ENCODE measurements at regions not wholly inside any gene's neighbourhood (a gene's known extent, or its start where the extent isn't known, plus 50 kb on each side); places are given as distances from the start of the nearest gene placed in this dataset.
"Not testable (repeated sequence)": the region's sequence is repeated elsewhere in the genome, so short reads cannot be mapped to it uniquely, and the experiment has no call there.

DNA sequence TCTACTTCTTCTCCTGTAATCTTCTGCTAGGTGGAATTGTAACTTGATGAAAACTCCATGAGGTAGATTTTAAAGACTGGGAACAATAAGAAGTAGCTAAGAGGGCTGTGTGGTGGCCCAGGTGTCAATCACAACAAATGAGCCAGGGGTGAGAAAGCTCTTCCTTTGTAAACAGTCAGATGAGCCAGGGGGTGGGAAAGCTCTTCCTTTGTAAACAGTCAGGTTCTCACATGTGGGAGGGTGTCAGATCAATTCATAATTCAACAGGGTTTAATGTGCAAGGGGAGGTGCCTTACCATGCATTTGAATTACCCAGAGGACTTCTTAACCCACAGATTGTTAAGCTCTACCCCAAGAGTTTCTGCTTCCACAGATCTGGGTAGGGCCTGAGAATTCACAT, 312.4 kb upstream of the AUTS2 start:
- Mint-ChIP-seq H3K36me3 (no peaks in the 10 kb centered on the region), H3K9me3 (peaks cover 0 to 15% (median under 1%) of the 10 kb centered on the region in 5 donors), H3K27me3 (peaks cover 0 to 9% of the 10 kb centered on the region in 2 donors), H3K4me1 (no peaks in the 10 kb centered on the region), H3K4me3 (no peak overlapping the region), H3K27ac (peak overlapping the region in 1 of 8 donors; percentile 79)
- no peaks in the 10 kb centered on the region for H3K4me1 ChIP-seq (ENCODE audit: insufficient read depth, low read length)
- no peaks in the 10 kb centered on the region for H3K9me3 ChIP-seq (ENCODE audit: low read length)
- no peak overlapping the region for H3K4me3 ChIP-seq (ENCODE audit: low read length)
- ChIA-PET POLR2A (no interaction called here), CTCF (no interaction called here)
- no peaks in the 10 kb centered on the region for H3K27me3 ChIP-seq (ENCODE audit: insufficient read depth, low read length, poor library complexity, severe bottlenecking)
- H3K27ac ChIP-seq (ENCODE audit: low read depth, low read length): no peak overlapping the region
- DNase-seq: no peak
- H3K36me3 ChIP-seq (ENCODE audit: insufficient read depth, low read length): no peaks in the 10 kb centered on the region

DNA sequence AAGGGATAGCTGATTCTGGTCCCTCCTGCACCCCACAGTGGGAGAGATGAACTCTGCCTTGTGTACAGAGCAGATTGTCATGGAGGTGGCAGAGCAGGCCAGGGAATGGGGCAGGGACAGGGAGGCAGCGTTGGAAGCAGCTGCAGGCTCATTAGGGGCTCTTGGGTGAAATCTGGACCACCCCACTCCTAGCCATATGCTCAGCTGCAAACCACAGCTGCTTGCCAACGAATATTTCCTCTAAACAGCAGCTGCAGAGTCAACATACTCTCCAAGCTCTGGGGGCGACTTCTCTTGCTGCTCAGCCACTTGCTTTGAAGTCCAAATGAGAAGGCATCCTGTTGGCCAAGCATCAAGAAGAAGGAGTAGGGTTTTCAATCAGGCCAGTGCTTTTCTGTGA, 302.3 kb upstream of the AUTS2 start:
- no peaks in the 10 kb centered on the region for H3K36me3 ChIP-seq (ENCODE audit: insufficient read depth, low read length)
- no peak overlapping the region for H3K27ac ChIP-seq (ENCODE audit: low read depth, low read length)
- DNase-seq: no peak
- H3K9me3 Mint-ChIP-seq: peaks cover 2 to 7% (median 4%) of the 10 kb centered on the region in 5 donors
- H3K36me3 Mint-ChIP-seq: peaks cover 0 to 5% (median 0%) of the 10 kb centered on the region in 3 donors
- no peak overlapping the region for H3K4me3 ChIP-seq (ENCODE audit: low read length)
- H3K4me1 ChIP-seq (ENCODE audit: insufficient read depth, low read length): no peaks in the 10 kb centered on the region
- peaks cover 0 to 2% of the 10 kb centered on the region in 2 donors for H3K27me3 Mint-ChIP-seq
- H3K27ac Mint-ChIP-seq: no peak overlapping the region
- ChIA-PET POLR2A (no interaction called here), CTCF (no interaction called here)
- no peak overlapping the region for H3K4me3 Mint-ChIP-seq
- no peaks in the 10 kb centered on the region for H3K9me3 ChIP-seq (ENCODE audit: low read length)
- no peaks in the 10 kb centered on the region for H3K27me3 ChIP-seq (ENCODE audit: insufficient read depth, low read length, poor library complexity, severe bottlenecking)
- H3K4me1 Mint-ChIP-seq: no peaks in the 10 kb centered on the region

DNA sequence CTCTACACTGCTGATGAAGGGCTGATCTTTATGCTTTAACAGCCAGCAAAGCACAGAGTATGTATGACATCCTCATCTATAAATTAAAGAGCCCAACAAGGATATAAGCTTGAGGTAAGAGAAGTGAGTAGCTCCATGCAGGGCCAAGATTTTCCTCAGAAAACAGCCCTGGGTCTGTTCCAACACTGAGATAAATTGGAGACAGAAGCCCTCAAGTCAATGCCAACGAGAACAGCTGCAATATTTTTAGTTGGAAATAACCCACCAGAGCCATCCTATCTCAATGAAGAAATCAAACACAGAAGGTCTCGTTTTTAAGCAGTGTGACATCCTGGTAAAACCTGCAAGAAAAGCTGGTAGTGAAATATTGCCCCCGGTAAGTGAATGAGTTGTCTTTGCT, 297.0 kb upstream of the AUTS2 start:
- Mint-ChIP-seq H3K27ac (no peak overlapping the region), H3K9me3 (peaks cover 0 to 6% (median 4%) of the 10 kb centered on the region in 5 donors), H3K27me3 (peaks cover 0 to 3% of the 10 kb centered on the region in 2 donors), H3K36me3 (peaks cover 0 to 5% (median 0%) of the 10 kb centered on the region in 3 donors), H3K4me3 (no peak overlapping the region), H3K4me1 (no peaks in the 10 kb centered on the region)
- Histone ChIP-seq H3K4me3 (ENCODE audit: low read length) (no peak overlapping the region), H3K36me3 (ENCODE audit: insufficient read depth, low read length) (no peaks in the 10 kb centered on the region), H3K27ac (ENCODE audit: low read depth, low read length) (no peak overlapping the region), H3K9me3 (ENCODE audit: low read length) (no peaks in the 10 kb centered on the region), H3K27me3 (ENCODE audit: insufficient read depth, low read length, poor library complexity, severe bottlenecking) (no peaks in the 10 kb centered on the region), H3K4me1 (ENCODE audit: insufficient read depth, low read length) (no peaks in the 10 kb centered on the region)
- DNase-seq: no peak
- CTCF ChIA-PET: no interaction called here
- POLR2A ChIA-PET: no interaction called here

DNA sequence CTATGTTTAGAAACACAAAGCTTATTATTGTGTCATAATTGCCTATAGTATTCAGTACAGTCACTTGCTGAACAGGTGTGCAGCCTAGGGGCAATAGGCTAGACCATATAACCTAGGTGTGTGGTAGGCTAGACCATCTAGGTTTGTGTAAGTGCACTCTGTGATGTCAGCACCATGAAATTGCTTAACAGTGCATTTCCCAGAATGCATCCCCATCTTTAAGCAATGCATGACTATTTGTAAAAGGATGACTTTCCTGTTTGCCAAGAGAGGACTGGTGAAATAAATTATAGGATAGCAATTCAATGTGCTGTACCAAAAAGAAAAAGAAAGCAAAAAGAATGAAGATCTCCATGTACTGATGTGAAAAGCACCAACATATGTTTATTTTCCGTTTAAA, 288.7 kb upstream of the AUTS2 start:
- ChIA-PET CTCF (no interaction called here), POLR2A (no interaction called here)
- peaks cover 0 to 4% (median 0%) of the 10 kb centered on the region in 5 donors for H3K9me3 Mint-ChIP-seq

DNA sequence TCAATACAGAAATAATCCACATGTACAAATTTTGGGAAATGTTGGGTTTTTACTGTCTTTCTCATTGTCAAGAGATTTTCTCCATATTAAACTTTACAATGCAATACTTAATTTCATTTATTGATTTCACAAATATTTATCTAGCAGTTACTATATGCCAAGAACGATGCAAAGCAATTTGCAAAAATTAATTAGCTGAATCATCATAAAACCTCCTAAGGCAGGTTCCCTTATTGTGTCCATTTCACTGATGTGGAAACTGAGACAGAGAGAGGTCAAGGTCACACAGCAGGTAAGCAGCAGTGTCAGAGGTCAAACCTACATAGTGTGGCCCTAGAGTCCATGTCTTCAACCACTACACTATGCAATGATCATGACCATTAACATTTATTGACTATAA, 286.8 kb upstream of the AUTS2 start:
- Mint-ChIP-seq H3K4me3 (no peak overlapping the region), H3K27ac (no peak overlapping the region), H3K9me3 (peaks cover 0 to 2% (median 0%) of the 10 kb centered on the region in 5 donors), H3K36me3 (no peaks in the 10 kb centered on the region), H3K4me1 (no peaks in the 10 kb centered on the region), H3K27me3 (no peaks in the 10 kb centered on the region)
- Histone ChIP-seq H3K36me3 (ENCODE audit: insufficient read depth, low read length) (no peaks in the 10 kb centered on the region), H3K27ac (ENCODE audit: low read depth, low read length) (no peak overlapping the region), H3K4me3 (ENCODE audit: low read length) (no peak overlapping the region), H3K9me3 (ENCODE audit: low read length) (no peaks in the 10 kb centered on the region), H3K4me1 (ENCODE audit: insufficient read depth, low read length) (no peaks in the 10 kb centered on the region), H3K27me3 (ENCODE audit: insufficient read depth, low read length, poor library complexity, severe bottlenecking) (no peaks in the 10 kb centered on the region)
- DNase-seq: no peak
- ChIA-PET POLR2A (no interaction called here), CTCF (no interaction called here)

More for the DNA sequence above, 288.7 kb upstream of the AUTS2 start:
- Mint-ChIP-seq H3K27ac (no peak overlapping the region), H3K4me1 (no peaks in the 10 kb centered on the region), H3K4me3 (no peak overlapping the region), H3K36me3 (no peaks in the 10 kb centered on the region), H3K27me3 (peaks cover 0 to 1% of the 10 kb centered on the region in 2 donors)
- no peak overlapping the region for H3K4me3 ChIP-seq (ENCODE audit: low read length)
- DNase-seq: no peak
- no peaks in the 10 kb centered on the region for H3K4me1 ChIP-seq (ENCODE audit: insufficient read depth, low read length)
- no peaks in the 10 kb centered on the region for H3K36me3 ChIP-seq (ENCODE audit: insufficient read depth, low read length)
- H3K27ac ChIP-seq (ENCODE audit: low read depth, low read length): no peak overlapping the region
- no peaks in the 10 kb centered on the region for H3K27me3 ChIP-seq (ENCODE audit: insufficient read depth, low read length, poor library complexity, severe bottlenecking)
- H3K9me3 ChIP-seq (ENCODE audit: low read length): no peaks in the 10 kb centered on the region

GRCh38 chr7:69313852-69314251, 284.4 kb upstream of the AUTS2 start:
- H3K4me1 Mint-ChIP-seq; H3K36me3 ChIP-seq (ENCODE audit: insufficient read depth, low read length); POLR2A ChIA-PET; H3K9me3 Mint-ChIP-seq; H3K27me3 Mint-ChIP-seq; H3K4me3 ChIP-seq (ENCODE audit: low read length); DNase-seq; H3K27ac ChIP-seq (ENCODE audit: low read depth, low read length); H3K27me3 ChIP-seq (ENCODE audit: insufficient read depth, low read length, poor library complexity, severe bottlenecking); CTCF ChIA-PET; H3K27ac Mint-ChIP-seq; H3K4me1 ChIP-seq (ENCODE audit: insufficient read depth, low read length); H3K36me3 Mint-ChIP-seq; H3K9me3 ChIP-seq (ENCODE audit: low read length); H3K4me3 Mint-ChIP-seq: not testable (repeated sequence)

GRCh38 chr7:69318794-69319193, 279.5 kb upstream of the AUTS2 start:
- Histone ChIP-seq H3K27ac (ENCODE audit: low read depth, low read length) (no peak overlapping the region), H3K27me3 (ENCODE audit: insufficient read depth, low read length, poor library complexity, severe bottlenecking) (no peaks in the 10 kb centered on the region), H3K4me3 (ENCODE audit: low read length) (no peak overlapping the region), H3K9me3 (ENCODE audit: low read length) (no peaks in the 10 kb centered on the region), H3K36me3 (ENCODE audit: insufficient read depth, low read length) (no peaks in the 10 kb centered on the region), H3K4me1 (ENCODE audit: insufficient read depth, low read length) (no peaks in the 10 kb centered on the region)
- POLR2A ChIA-PET: no interaction called here
- H3K4me1 Mint-ChIP-seq: no peaks in the 10 kb centered on the region
- H3K27me3 Mint-ChIP-seq: no peaks in the 10 kb centered on the region
- DNase-seq: no peak
- CTCF ChIA-PET: no interaction called here
- H3K27ac Mint-ChIP-seq: no peak overlapping the region
- no peaks in the 10 kb centered on the region for H3K36me3 Mint-ChIP-seq
- H3K4me3 Mint-ChIP-seq: no peak overlapping the region
- H3K9me3 Mint-ChIP-seq: peaks cover 0 to 2% (median 2%) of the 10 kb centered on the region in 5 donors

DNA sequence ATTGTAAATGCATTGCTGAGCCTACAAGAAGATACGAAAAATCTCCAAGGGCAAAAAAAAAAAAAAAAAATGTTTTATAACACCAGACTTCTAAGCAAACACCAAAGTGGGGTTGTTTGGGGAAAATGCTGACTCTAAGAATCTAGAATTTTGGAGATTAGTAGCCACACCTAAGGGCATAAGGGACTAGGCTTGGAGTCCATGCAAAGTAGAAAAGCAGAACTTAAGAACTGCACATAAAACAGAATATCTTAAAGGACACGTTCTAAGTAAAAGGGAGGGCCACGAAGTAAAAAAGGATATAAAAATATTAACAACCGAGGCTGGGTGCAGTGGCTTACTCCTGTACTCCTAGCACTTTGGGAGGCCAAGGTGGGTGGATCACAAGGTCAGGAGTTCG, 269.8 kb upstream of the AUTS2 start:
- Mint-ChIP-seq H3K9me3 (peaks cover 0 to 4% (median 0%) of the 10 kb centered on the region in 5 donors), H3K27ac (no peak overlapping the region), H3K4me1 (no peaks in the 10 kb centered on the region), H3K4me3 (no peak overlapping the region), H3K36me3 (no peaks in the 10 kb centered on the region), H3K27me3 (peaks cover 0 to 2% of the 10 kb centered on the region in 2 donors)
- H3K4me3 ChIP-seq (ENCODE audit: low read length): no peak overlapping the region
- H3K27ac ChIP-seq (ENCODE audit: low read depth, low read length): no peak overlapping the region
- CTCF ChIA-PET: no interaction called here
- no peak for DNase-seq
- no peaks in the 10 kb centered on the region for H3K36me3 ChIP-seq (ENCODE audit: insufficient read depth, low read length)
- no peaks in the 10 kb centered on the region for H3K4me1 ChIP-seq (ENCODE audit: insufficient read depth, low read length)
- POLR2A ChIA-PET: no interaction called here
- no peaks in the 10 kb centered on the region for H3K27me3 ChIP-seq (ENCODE audit: insufficient read depth, low read length, poor library complexity, severe bottlenecking)
- H3K9me3 ChIP-seq (ENCODE audit: low read length): no peaks in the 10 kb centered on the region

DNA sequence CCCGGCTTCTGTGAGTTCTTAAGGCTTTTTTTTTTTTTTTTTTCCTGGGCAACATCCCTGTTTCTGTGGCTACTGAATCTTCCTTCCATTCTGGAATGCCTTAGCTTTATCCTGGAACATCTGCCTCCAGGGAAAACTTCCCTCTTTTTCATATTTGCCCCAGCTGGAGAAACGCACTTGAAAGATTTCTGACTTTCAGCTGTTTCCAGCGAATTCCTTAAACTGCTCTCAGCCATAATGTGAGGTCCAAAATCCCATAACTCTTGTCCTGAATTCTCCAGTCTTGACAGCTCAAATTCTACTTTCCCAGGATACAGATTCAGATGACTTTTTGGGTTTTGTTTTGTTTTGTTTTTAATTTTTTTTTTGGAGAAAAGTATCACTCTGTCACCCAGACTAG, 263.6 kb upstream of the AUTS2 start:
- no peak overlapping the region for H3K27ac ChIP-seq (ENCODE audit: low read depth, low read length)
- no peak overlapping the region for H3K4me3 ChIP-seq (ENCODE audit: low read length)
- no peaks in the 10 kb centered on the region for H3K27me3 Mint-ChIP-seq
- no peaks in the 10 kb centered on the region for H3K36me3 Mint-ChIP-seq
- no peaks in the 10 kb centered on the region for H3K27me3 ChIP-seq (ENCODE audit: insufficient read depth, low read length, poor library complexity, severe bottlenecking)
- no peaks in the 10 kb centered on the region for H3K4me1 ChIP-seq (ENCODE audit: insufficient read depth, low read length)
- no peaks in the 10 kb centered on the region for H3K4me1 Mint-ChIP-seq
- H3K36me3 ChIP-seq (ENCODE audit: insufficient read depth, low read length): no peaks in the 10 kb centered on the region
- no peak overlapping the region for H3K27ac Mint-ChIP-seq
- CTCF ChIA-PET: no interaction called here
- H3K9me3 ChIP-seq (ENCODE audit: low read length): no peaks in the 10 kb centered on the region
- no peak overlapping the region for H3K4me3 Mint-ChIP-seq
- POLR2A ChIA-PET: no interaction called here
- DNase-seq: no peak
- peaks cover 0 to 8% (median 5%) of the 10 kb centered on the region in 5 donors for H3K9me3 Mint-ChIP-seq
